ENCODE measurements at regions not wholly inside any gene's neighbourhood (a gene's known extent, or its start where the extent isn't known, plus 50 kb on each side); places are given as distances from the start of the nearest gene placed in this dataset.

- no peak overlapping the region for H3K9ac ChIP-seq (ENCODE audit: insufficient read depth in 1 of 2, low read length in 2 of 2)
- H3K27me3 ChIP-seq (ENCODE audit: control insufficient read depth in 3 of 3, insufficient read depth in 3 of 3, low read length in 2 of 3) = no peaks in the 10 kb centered on the region
- ATAC-seq (ENCODE audit: insufficient read depth, low FRiP score) (no peak), DNase-seq (peak in 2 of 3 donors; percentile 2 to 29)
- no peak overlapping the region for H3K4me3 ChIP-seq
- H3K4me1 ChIP-seq (ENCODE audit: control insufficient read depth in 5 of 5, insufficient read depth in 5 of 5, low read length in 5 of 5) = no peaks in the 10 kb centered on the region
- 79 to 88% methylated on average over 2 of the region's 2 CpGs for WGBS, 2 donors
- H3K9me3 ChIP-seq (ENCODE audit: control insufficient read depth in 4 of 4, insufficient read depth in 3 of 4, low read length in 3 of 4) = no peaks in the 10 kb centered on the region
- no peak overlapping the region for H3K27ac ChIP-seq (ENCODE audit: low read depth in 1 of 2, low read length in 1 of 2)
- TF ChIP-seq CTCF (IDR thresholded peaks at IDR 0.05; ENCODE audit: control extremely low read depth, extremely low read depth) = no peak
- H3K36me3 ChIP-seq (ENCODE audit: control insufficient read depth in 4 of 4, insufficient read depth in 4 of 4, low read length in 4 of 4) = no peaks in the 10 kb centered on the region
Observed at GRCh38 chr4:157918036-157918832, 254.6 kb downstream of the GASK1B start.

- H3K4me1 ChIP-seq (ENCODE audit: control insufficient read depth in 5 of 5, insufficient read depth in 5 of 5, low read length in 5 of 5) = no peaks in the 10 kb centered on the region
- no peaks in the 10 kb centered on the region for H3K9me3 ChIP-seq (ENCODE audit: control insufficient read depth in 4 of 4, insufficient read depth in 3 of 4, low read length in 3 of 4)
- H3K27ac ChIP-seq (ENCODE audit: low read depth in 1 of 2, low read length in 1 of 2) = no peak overlapping the region
- no peaks in the 10 kb centered on the region for H3K27me3 ChIP-seq (ENCODE audit: control insufficient read depth in 3 of 3, insufficient read depth in 3 of 3, low read length in 2 of 3)
- WGBS, 2 donors = 72 to 80% methylated on average over 3 of the region's 3 CpGs
- DNase-seq = no peak
- no peak overlapping the region for H3K9ac ChIP-seq (ENCODE audit: insufficient read depth in 1 of 2, low read length in 2 of 2)
- no peaks in the 10 kb centered on the region for H3K36me3 ChIP-seq (ENCODE audit: control insufficient read depth in 4 of 4, insufficient read depth in 4 of 4, low read length in 4 of 4)
- no peak for ATAC-seq (ENCODE audit: insufficient read depth, low FRiP score)
- no peak overlapping the region for H3K4me3 ChIP-seq
- no peak for TF ChIP-seq CTCF (IDR thresholded peaks at IDR 0.05; ENCODE audit: control extremely low read depth, extremely low read depth)
Observed at GRCh38 chr4:157912212-157912611, 260.6 kb downstream of the GASK1B start.

GRCh38 chr4:157911662-157912061, 261.2 kb downstream of the GASK1B start:
- WGBS, 2 donors = 90 to 93% methylated on average over 1 of the region's 1 CpG
- DNase-seq = no peak
- ATAC-seq (ENCODE audit: insufficient read depth, low FRiP score) = no peak
- Histone ChIP-seq H3K27me3 (ENCODE audit: control insufficient read depth in 3 of 3, insufficient read depth in 3 of 3, low read length in 2 of 3) (no peaks in the 10 kb centered on the region), H3K27ac (ENCODE audit: low read depth in 1 of 2, low read length in 1 of 2) (no peak overlapping the region), H3K4me3 (no peak overlapping the region), H3K9me3 (ENCODE audit: control insufficient read depth in 4 of 4, insufficient read depth in 3 of 4, low read length in 3 of 4) (no peaks in the 10 kb centered on the region), H3K4me1 (ENCODE audit: control insufficient read depth in 5 of 5, insufficient read depth in 5 of 5, low read length in 5 of 5) (no peaks in the 10 kb centered on the region), H3K36me3 (ENCODE audit: control insufficient read depth in 4 of 4, insufficient read depth in 4 of 4, low read length in 4 of 4) (no peaks in the 10 kb centered on the region), H3K9ac (ENCODE audit: insufficient read depth in 1 of 2, low read length in 2 of 2) (no peak overlapping the region)
- no peak for TF ChIP-seq CTCF (IDR thresholded peaks at IDR 0.05; ENCODE audit: control extremely low read depth, extremely low read depth)

- DNase-seq (no peak), ATAC-seq (ENCODE audit: insufficient read depth, low FRiP score) (no peak)
Observed at GRCh38 chr4:157908691-157909090, 264.1 kb downstream of the GASK1B start.

More at GRCh38 chr4:157908691-157909090, 264.1 kb downstream of the GASK1B start:
- Histone ChIP-seq H3K4me1 (ENCODE audit: control insufficient read depth in 5 of 5, insufficient read depth in 5 of 5, low read length in 5 of 5) (no peaks in the 10 kb centered on the region), H3K9ac (ENCODE audit: insufficient read depth in 1 of 2, low read length in 2 of 2) (no peak overlapping the region), H3K36me3 (ENCODE audit: control insufficient read depth in 4 of 4, insufficient read depth in 4 of 4, low read length in 4 of 4) (no peaks in the 10 kb centered on the region), H3K27ac (ENCODE audit: low read depth in 1 of 2, low read length in 1 of 2) (no peak overlapping the region), H3K9me3 (ENCODE audit: control insufficient read depth in 4 of 4, insufficient read depth in 3 of 4, low read length in 3 of 4) (no peaks in the 10 kb centered on the region), H3K4me3 (no peak overlapping the region), H3K27me3 (ENCODE audit: control insufficient read depth in 3 of 3, insufficient read depth in 3 of 3, low read length in 2 of 3) (no peaks in the 10 kb centered on the region)
- WGBS, 2 donors = 88 to 94% methylated on average over 2 of the region's 2 CpGs
- TF ChIP-seq CTCF (IDR thresholded peaks at IDR 0.05; ENCODE audit: control extremely low read depth, extremely low read depth) = no peak

Data from lung (tissue), 11 donors.